Heart right ventricle (tissue), 16 donors: ENCODE measurements at regions not wholly inside any gene's neighbourhood (a gene's known extent, or its start where the extent isn't known, plus 50 kb on each side); places are given as distances from the start of the nearest gene placed in this dataset.

Source experiments
- ATAC-seq, 8 donors: fragments of 200-7000 bp; cut with Tn5 transposase; one replicate each; pipeline ENCODE4 v1.9.1; 2020; ENCODE audit warnings: mild to moderate bottlenecking in 8 of 8, moderate library complexity in 8 of 8, moderate number of reproducible peaks in 1 of 8
- DNase-seq, 2 donors: peaks; one replicate each; pipeline ENCODE4 v3.0.0-alpha.2; 2020
- H3K27ac ChIP-seq, 10 donors: fragments of 200-600 bp; sonication (generic) in 2 of 10; one replicate each; pipeline versions ENCODE4 v1.5.0 to v1.8.0; 2020 to 2022; ENCODE audit warnings: mild to moderate bottlenecking in 3 of 10
- H3K27me3 ChIP-seq, 7 donors: fragments of 200-600 bp; one replicate each; pipeline ENCODE4 v1.8.0; 2021 to 2022; ENCODE audit warnings: mild to moderate bottlenecking in 2 of 7
- H3K36me3 ChIP-seq, 9 donors: fragments of 200-600 bp; sonication (generic) in 1 of 9; one replicate each; pipeline versions ENCODE4 v1.5.0 to v1.8.0; 2020 to 2022; ENCODE audit warnings: mild to moderate bottlenecking in 2 of 9
- H3K4me1 ChIP-seq, 9 donors: fragments of 200-600 bp; sonication (generic) in 1 of 9; one replicate each; pipeline versions ENCODE4 v1.5.0 to v1.8.0; 2020 to 2022; ENCODE audit warnings: mild to moderate bottlenecking in 4 of 9
- H3K4me3 ChIP-seq, 10 donors: fragments of 200-600 bp; sonication (generic) in 2 of 10; one replicate each; pipeline versions ENCODE4 v1.5.0 to v1.8.0; 2020 to 2022; ENCODE audit warnings: mild to moderate bottlenecking in 7 of 10, moderate library complexity in 2 of 10
- H3K9me3 ChIP-seq, 11 donors: fragments of 200-600 bp in 10 of 11; sonication (generic) in 2 of 11; one replicate each; pipeline versions ENCODE4 v1.5.0 to v1.8.0; 2013 to 2022; ENCODE audit warnings: mild to moderate bottlenecking in 2 of 11, control low read depth in 1 of 11, moderate library complexity in 1 of 11
- WGBS, 2 donors: extraction: QIAGEN DNeasy Blood & Tissue Kit; methylation state at CpG; one replicate each; pipeline ENCODE4 v1.1.7; 2013; ENCODE audit warnings: inconsistent platforms in 1 of 2; 5-methylcytosine and 5-hydroxymethylcytosine counted together
- intact Hi-C, 10 donors: fragments of 100-400 bp; cut with DNase I; formaldehyde crosslinking; loops; one replicate each; pipeline versions ENCODE4 v1.11.1 to v1.14.2; 2022
- TF ChIP-seq, protein P1 (sequence below), 9 donors: fragments of 200-600 bp; sonication (generic) in 2 of 9; IDR thresholded peaks; one replicate each; pipeline versions ENCODE4 v1.5.0 to v1.8.0; 2021 to 2022; ENCODE audit warnings: antibody characterized with exemption in 9 of 9, mild to moderate bottlenecking in 5 of 9, moderate library complexity in 1 of 9
- donor health status: Arrhythmogenic right ventricular cardiomyopathy.
- donor health status: ischemic (EF 13 %, LVEDD 7.1; RV severe dilation, severe dysfunction).
- donor health status: healthy with polysubstance abuse.
- donor health status: DM: no; HTN: yes; CAD: no.
- donor health status: DM: no; HTN: no; CAD: no.
- donor health status: ischemic (EF 25% LVEDD 6.9; RV normal size, moderate dysfunction).
- donor health status: ischemic (EF 25% LVEDD 5.7; RV mildly dilated, moderate dysfunction).
- donor health status: healthy.
- donor health status: DM: yes; HTN: yes; CAD: no.
- donor health status: Ischemic cardiomyopathy.
- donor health status: ischemic (EF 35%, LVEDD 5.7; RV mildly dilated, moderate dysfunction).
- donor health status: nonischemic (EF 11% LVEDD 7.7; RV severe dilation, severe dysfunction).
- donor health status: DM: yes; HTN: yes; CAD: no.
- donor health status: PGD.
- donor health status: ischemic (EF 29% LVEDD 5.4; RV normal size, mild dysfunction).
- donor health status: nonischemic (EF 23%, LVEDD 6.1; RV moderate dilation, normal function).

DNA sequence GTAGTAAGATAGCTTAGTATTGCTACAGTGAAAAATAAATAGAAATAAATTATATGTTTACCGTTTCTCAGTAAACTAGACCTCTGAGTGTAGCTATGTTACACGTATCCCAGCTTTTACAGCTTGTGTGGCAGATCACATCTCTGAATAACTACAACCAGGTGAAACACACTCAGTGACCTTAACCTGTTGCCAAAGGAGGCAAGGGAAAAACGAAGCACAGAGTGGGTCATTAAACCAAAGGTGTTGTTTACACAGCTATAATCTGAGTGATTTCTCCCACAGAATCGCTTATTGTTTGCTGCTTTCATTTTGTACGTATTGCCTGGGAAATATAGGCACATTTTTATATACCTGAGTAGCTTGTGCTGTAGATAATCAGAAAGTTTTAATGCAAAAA, 688.2 kb upstream of the KIF2B start:
- intact Hi-C loops = no loop called here
- no peaks in the 10 kb centered on the region for H3K27me3 ChIP-seq
- H3K27ac ChIP-seq = no peak overlapping the region
- 81 to 85% methylated on average over 5 of the region's 5 CpGs for WGBS, 2 donors
- H3K9me3 ChIP-seq = no peaks in the 10 kb centered on the region
- TF ChIP-seq, protein P1, sequence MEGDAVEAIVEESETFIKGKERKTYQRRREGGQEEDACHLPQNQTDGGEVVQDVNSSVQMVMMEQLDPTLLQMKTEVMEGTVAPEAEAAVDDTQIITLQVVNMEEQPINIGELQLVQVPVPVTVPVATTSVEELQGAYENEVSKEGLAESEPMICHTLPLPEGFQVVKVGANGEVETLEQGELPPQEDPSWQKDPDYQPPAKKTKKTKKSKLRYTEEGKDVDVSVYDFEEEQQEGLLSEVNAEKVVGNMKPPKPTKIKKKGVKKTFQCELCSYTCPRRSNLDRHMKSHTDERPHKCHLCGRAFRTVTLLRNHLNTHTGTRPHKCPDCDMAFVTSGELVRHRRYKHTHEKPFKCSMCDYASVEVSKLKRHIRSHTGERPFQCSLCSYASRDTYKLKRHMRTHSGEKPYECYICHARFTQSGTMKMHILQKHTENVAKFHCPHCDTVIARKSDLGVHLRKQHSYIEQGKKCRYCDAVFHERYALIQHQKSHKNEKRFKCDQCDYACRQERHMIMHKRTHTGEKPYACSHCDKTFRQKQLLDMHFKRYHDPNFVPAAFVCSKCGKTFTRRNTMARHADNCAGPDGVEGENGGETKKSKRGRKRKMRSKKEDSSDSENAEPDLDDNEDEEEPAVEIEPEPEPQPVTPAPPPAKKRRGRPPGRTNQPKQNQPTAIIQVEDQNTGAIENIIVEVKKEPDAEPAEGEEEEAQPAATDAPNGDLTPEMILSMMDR (IDR thresholded peaks at IDR 0.05) = no peak
- ATAC-seq (no peak), DNase-seq (no peak)
- H3K36me3 ChIP-seq = no peaks in the 10 kb centered on the region
- peaks cover 0 to 10% (median 0%) of the 10 kb centered on the region in 9 donors for H3K4me1 ChIP-seq
- H3K4me3 ChIP-seq = no peak overlapping the region

DNA sequence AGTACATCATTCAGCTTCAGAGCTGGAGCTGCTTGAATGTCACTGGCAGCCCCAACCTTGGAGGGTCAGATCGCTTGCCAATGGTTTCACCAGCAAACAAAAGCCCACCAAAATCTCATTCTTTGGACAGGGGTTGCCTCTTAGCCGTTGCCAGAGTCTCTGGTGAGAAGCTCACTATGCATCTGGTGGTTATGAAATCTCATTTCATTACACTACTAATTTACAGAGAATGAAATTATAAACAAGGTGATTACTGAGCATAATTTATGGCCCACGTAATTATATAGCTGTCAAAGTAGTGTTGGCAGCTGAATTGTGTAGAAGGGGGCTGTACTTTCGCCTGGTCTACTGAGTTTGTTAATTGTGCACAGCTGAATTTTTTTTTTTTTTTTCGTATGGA, 688.9 kb upstream of the KIF2B start:
- no peak overlapping the region for H3K4me3 ChIP-seq
- H3K36me3 ChIP-seq = no peaks in the 10 kb centered on the region
- intact Hi-C loops = no loop called here
- peaks cover 0 to 10% (median 0%) of the 10 kb centered on the region in 9 donors for H3K4me1 ChIP-seq
- ATAC-seq = no peak
- no peaks in the 10 kb centered on the region for H3K9me3 ChIP-seq
- 64 to 66% methylated on average over 5 of the region's 5 CpGs for WGBS, 2 donors
- TF ChIP-seq, protein P1 (IDR thresholded peaks at IDR 0.05) = no peak
- H3K27ac ChIP-seq = no peak overlapping the region
- no peak for DNase-seq
- H3K27me3 ChIP-seq = no peaks in the 10 kb centered on the region

DNA sequence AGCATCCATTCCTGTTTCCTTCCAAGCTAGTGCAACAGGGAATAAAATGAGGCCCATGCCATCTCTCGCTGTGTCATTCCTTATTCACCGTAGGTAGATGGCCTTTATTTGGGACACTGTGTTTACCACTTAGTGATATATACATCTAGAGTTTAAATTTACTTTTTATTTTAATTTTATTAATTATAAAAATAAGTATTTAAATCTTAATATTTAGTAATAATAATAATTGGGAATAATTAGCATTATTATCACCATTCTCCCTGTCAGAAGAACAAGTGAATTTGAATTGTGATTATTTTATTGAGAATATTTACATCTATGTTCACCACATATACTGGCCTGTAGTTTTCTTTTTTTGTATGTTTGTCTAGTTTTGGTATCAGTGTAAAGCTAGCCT, 692.9 kb upstream of the KIF2B start:
- intact Hi-C loops = no loop called here
- Histone ChIP-seq H3K36me3 (no peaks in the 10 kb centered on the region), H3K27ac (no peak overlapping the region), H3K4me1 (no peaks in the 10 kb centered on the region), H3K9me3 (no peaks in the 10 kb centered on the region), H3K27me3 (no peaks in the 10 kb centered on the region), H3K4me3 (no peak overlapping the region)
- DNase-seq (no peak), ATAC-seq (no peak)
- TF ChIP-seq, protein P1 (IDR thresholded peaks at IDR 0.05) = no peak
- 96 to 98% methylated on average over 2 of the region's 2 CpGs for WGBS, 2 donors

DNA sequence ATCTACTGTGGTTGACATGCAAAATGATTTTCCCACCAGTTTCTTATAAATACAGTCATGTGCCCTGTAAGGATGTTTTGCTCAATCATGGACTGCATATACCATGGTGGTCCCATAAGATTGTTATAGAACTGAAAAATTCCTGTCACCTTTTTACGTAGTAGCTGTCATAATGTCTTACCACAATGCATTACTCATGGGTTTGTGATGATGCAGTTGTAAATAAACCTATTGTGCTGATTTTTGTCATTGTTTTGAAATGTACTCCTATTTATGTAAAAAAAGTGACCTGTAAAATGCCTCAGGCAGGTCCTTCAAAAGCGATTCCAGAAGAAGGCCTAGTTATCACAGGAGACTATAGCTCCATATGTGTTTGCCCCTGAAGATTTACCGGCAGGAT, 695.4 kb upstream of the KIF2B start:
- Histone ChIP-seq H3K27ac (no peak overlapping the region), H3K27me3 (no peaks in the 10 kb centered on the region), H3K4me1 (no peaks in the 10 kb centered on the region), H3K4me3 (no peak overlapping the region), H3K9me3 (no peaks in the 10 kb centered on the region), H3K36me3 (no peaks in the 10 kb centered on the region)
- no peak for ATAC-seq
- TF ChIP-seq, protein P1 (IDR thresholded peaks at IDR 0.05) = no peak
- intact Hi-C loops = no loop called here
- no peak for DNase-seq
- WGBS, 2 donors = 86 to 95% methylated on average over 3 of the region's 3 CpGs

DNA sequence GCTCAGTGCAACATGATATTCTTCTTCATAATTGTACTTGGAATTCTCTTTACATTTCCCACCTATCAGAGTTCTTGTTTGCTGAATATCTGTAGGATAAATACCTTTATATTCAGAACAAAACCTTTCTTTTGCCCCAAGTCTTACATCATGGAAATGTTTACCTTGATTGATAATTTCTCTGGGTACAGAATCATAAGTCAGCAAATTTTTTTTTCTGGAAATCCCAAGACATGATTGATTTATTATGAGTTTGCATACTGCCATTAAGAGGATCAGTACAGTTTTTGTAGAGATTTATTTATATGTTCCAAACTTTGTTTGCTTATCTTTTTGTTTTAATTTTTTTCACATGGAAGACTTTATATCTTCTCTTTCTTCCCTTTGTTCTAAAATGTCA, 699.8 kb upstream of the KIF2B start:
- ATAC-seq (no peak), DNase-seq (no peak)
- Histone ChIP-seq H3K27ac (no peak overlapping the region), H3K27me3 (no peaks in the 10 kb centered on the region), H3K36me3 (no peaks in the 10 kb centered on the region), H3K4me1 (no peaks in the 10 kb centered on the region), H3K4me3 (no peak overlapping the region), H3K9me3 (peaks cover 0 to under 1% (median 0%) of the 10 kb centered on the region in 11 donors)
- TF ChIP-seq, protein P1 (IDR thresholded peaks at IDR 0.05) = no peak
- intact Hi-C loops = no loop called here
